ENCODE measurements at regions not wholly inside any gene's neighbourhood (a gene's known extent, or its start where the extent isn't known, plus 50 kb on each side); places are given as distances from the start of the nearest gene placed in this dataset.

GRCh38 chr2:15861172-15861822, 79.1 kb upstream of the MYCN start:
- TF ChIP-seq CTCF (IDR thresholded peaks at IDR 0.05) (no peak), FOXJ3 (CRISPR knock-in tag; IDR thresholded peaks at IDR 0.05; ENCODE audit: borderline replicate concordance) (no peak), MAX (CRISPR knock-in tag; IDR thresholded peaks at IDR 0.05) (no peak), ATF2 (CRISPR knock-in tag; IDR thresholded peaks at IDR 0.05; ENCODE audit: borderline replicate concordance, low read depth) (no peak), GTF2I (CRISPR knock-in tag; conservative IDR thresholded peaks at IDR 0.05) (no peak), USF2 (CRISPR knock-in tag; IDR thresholded peaks at IDR 0.05) (no peak), ETV6 (CRISPR knock-in tag; IDR thresholded peaks at IDR 0.05) (no peak), GABPB1 (CRISPR knock-in tag; IDR thresholded peaks at IDR 0.05) (no peak), NFYB (CRISPR knock-in tag; conservative IDR thresholded peaks at IDR 0.05; ENCODE audit: low read depth) (no peak), CBFB (CRISPR knock-in tag; IDR thresholded peaks at IDR 0.05; ENCODE audit: low read depth) (no peak)
